ENCODE measurements at regions not wholly inside any gene's neighbourhood (a gene's known extent, or its start where the extent isn't known, plus 50 kb on each side); places are given as distances from the start of the nearest gene placed in this dataset.

DNA sequence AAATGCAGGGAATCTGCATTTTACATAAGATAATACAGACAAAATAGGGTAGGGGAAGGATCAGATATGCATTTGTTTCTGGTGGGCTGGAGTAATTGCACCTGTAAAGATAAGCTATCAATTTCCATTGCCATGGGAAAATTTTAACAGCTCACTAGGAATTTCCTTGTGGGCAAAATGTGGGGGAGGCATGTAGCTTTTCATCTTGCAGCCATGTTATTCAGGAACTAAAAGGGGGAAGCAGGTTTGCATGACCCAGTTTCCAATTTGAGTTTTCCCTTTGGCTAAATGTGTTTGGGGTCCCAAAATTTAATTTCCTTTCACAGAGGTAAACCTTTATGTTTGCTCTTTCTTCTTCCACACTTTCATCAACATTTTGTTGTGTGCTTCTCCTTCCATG is 624.4 kb downstream of the NYAP2 start:
- Histone ChIP-seq H3K9me2 (replicated peaks; ENCODE audit: insufficient read depth) (no peaks in the 10 kb centered on the region), H3K79me2 (no peaks in the 10 kb centered on the region), H3K36me3 (replicated peaks; ENCODE audit: insufficient read depth, low read depth) (no peaks in the 10 kb centered on the region), H2AFZ (no peak overlapping the region), H3K9me3 (ENCODE audit: low read depth) (no peaks in the 10 kb centered on the region), H4K20me1 (ENCODE audit: insufficient read depth, poor library complexity, severe bottlenecking) (no peaks in the 10 kb centered on the region), H3K27me3 (no peaks in the 10 kb centered on the region), H3K4me3 (no peak overlapping the region), H3K4me2 (no peak overlapping the region), H3K4me1 (ENCODE audit: insufficient read depth) (no peaks in the 10 kb centered on the region), H3K27ac (no peak overlapping the region)
- no peak for DNase-seq (ENCODE audit: low spot score)
- TF ChIP-seq, protein P1, sequence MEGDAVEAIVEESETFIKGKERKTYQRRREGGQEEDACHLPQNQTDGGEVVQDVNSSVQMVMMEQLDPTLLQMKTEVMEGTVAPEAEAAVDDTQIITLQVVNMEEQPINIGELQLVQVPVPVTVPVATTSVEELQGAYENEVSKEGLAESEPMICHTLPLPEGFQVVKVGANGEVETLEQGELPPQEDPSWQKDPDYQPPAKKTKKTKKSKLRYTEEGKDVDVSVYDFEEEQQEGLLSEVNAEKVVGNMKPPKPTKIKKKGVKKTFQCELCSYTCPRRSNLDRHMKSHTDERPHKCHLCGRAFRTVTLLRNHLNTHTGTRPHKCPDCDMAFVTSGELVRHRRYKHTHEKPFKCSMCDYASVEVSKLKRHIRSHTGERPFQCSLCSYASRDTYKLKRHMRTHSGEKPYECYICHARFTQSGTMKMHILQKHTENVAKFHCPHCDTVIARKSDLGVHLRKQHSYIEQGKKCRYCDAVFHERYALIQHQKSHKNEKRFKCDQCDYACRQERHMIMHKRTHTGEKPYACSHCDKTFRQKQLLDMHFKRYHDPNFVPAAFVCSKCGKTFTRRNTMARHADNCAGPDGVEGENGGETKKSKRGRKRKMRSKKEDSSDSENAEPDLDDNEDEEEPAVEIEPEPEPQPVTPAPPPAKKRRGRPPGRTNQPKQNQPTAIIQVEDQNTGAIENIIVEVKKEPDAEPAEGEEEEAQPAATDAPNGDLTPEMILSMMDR (IDR thresholded peaks at IDR 0.05; ENCODE audit: poor library complexity), result no peak
- TF ChIP-seq EZH2phosphoT487 (IDR thresholded peaks at IDR 0.05; ENCODE audit: low read depth, severe bottlenecking, unreplicated experiment) (no peak), EZH2 (IDR thresholded peaks at IDR 0.05; ENCODE audit: borderline replicate concordance) (no peak)

DNA sequence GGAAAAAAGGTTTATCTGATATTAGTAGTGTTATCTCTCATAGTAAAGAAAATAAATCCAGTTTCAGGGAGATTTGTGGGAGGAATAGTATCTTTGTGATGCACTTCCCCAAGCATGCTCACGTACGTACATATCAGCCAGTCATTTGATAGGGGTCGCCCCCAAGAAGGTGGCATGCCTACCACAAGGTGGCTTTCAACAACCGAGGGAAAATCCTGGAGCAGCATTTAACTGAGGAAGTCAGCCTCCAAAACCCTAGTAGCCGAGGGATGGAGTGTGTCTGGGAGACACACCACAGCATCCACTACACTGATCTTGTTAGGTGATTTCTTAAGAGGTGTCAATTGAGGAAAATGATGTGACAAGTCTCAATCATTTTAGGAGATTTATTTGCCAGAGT is 623.9 kb downstream of the NYAP2 start:
- Histone ChIP-seq H3K27me3 (no peaks in the 10 kb centered on the region), H4K20me1 (ENCODE audit: insufficient read depth, poor library complexity, severe bottlenecking) (no peaks in the 10 kb centered on the region), H2AFZ (no peak overlapping the region), H3K79me2 (no peaks in the 10 kb centered on the region), H3K4me3 (no peak overlapping the region), H3K9me2 (replicated peaks; ENCODE audit: insufficient read depth) (no peaks in the 10 kb centered on the region), H3K4me1 (ENCODE audit: insufficient read depth) (no peaks in the 10 kb centered on the region), H3K4me2 (no peak overlapping the region), H3K27ac (no peak overlapping the region), H3K9me3 (ENCODE audit: low read depth) (no peaks in the 10 kb centered on the region), H3K36me3 (replicated peaks; ENCODE audit: insufficient read depth, low read depth) (no peaks in the 10 kb centered on the region)
- no peak for DNase-seq (ENCODE audit: low spot score)
- 64% methylated on average over 5 of the region's 5 CpGs for WGBS (ENCODE audit: low lambda C conversion rate, missing lambda C conversion rate)
- TF ChIP-seq EZH2phosphoT487 (IDR thresholded peaks at IDR 0.05; ENCODE audit: low read depth, severe bottlenecking, unreplicated experiment) (no peak), EZH2 (IDR thresholded peaks at IDR 0.05; ENCODE audit: borderline replicate concordance) (no peak)
- TF ChIP-seq, protein P1 (IDR thresholded peaks at IDR 0.05; ENCODE audit: poor library complexity), result no peak

DNA sequence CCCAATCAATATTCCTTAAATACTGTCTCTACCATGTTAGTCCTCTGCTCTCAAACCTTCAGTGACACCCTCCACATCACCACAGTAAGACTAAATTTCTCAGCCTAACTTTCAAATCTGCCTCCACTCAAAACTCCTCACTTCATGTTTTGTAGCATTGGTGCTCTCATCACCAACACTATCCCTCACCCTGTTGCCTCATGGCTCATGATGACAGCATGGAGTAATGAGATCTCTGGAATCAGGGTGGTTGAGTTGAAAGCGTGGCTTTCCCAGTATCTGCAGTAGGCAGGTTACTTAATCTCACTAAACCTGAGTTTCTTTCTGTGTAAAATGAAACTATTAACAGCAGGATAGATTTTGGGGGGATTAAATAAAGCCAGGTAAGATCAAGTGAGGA is 621.4 kb downstream of the NYAP2 start:
- TF ChIP-seq, protein P1 (IDR thresholded peaks at IDR 0.05; ENCODE audit: poor library complexity), result no peak
- TF ChIP-seq EZH2 (IDR thresholded peaks at IDR 0.05; ENCODE audit: borderline replicate concordance), result no peak
- no peak for TF ChIP-seq EZH2phosphoT487 (IDR thresholded peaks at IDR 0.05; ENCODE audit: low read depth, severe bottlenecking, unreplicated experiment)
- Histone ChIP-seq H3K9me2 (replicated peaks; ENCODE audit: insufficient read depth) (no peaks in the 10 kb centered on the region), H3K4me2 (no peak overlapping the region), H4K20me1 (ENCODE audit: insufficient read depth, poor library complexity, severe bottlenecking) (no peaks in the 10 kb centered on the region), H3K27me3 (no peaks in the 10 kb centered on the region), H3K4me1 (ENCODE audit: insufficient read depth) (no peaks in the 10 kb centered on the region), H3K27ac (no peak overlapping the region), H3K36me3 (replicated peaks; ENCODE audit: insufficient read depth, low read depth) (no peaks in the 10 kb centered on the region), H2AFZ (no peak overlapping the region), H3K79me2 (no peaks in the 10 kb centered on the region), H3K9me3 (ENCODE audit: low read depth) (no peaks in the 10 kb centered on the region), H3K4me3 (no peak overlapping the region)
- 100% methylated on average over 1 of the region's 1 CpG for WGBS (ENCODE audit: low lambda C conversion rate, missing lambda C conversion rate)
- no peak for DNase-seq (ENCODE audit: low spot score)

DNA sequence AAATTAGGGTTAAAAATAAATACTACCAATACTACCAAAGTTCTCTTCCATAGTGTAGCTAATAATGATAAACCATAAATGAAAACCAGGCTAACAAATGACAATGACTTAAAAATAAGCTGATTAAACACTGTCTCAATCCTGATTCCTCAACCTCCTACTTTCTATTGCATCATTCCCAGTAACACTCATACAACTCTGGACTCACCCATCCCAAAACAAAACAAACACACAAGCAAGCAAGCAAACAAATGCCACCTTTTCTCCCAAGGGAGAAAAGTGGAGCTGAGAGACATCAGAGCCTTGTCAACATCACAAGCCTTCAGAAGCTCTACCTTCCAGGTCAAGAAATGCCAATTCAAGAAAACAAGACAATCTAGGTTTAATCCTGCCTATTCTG is 620.7 kb downstream of the NYAP2 start:
- Histone ChIP-seq H2AFZ (no peak overlapping the region), H3K9me3 (ENCODE audit: low read depth) (no peaks in the 10 kb centered on the region), H3K4me2 (no peak overlapping the region), H3K9me2 (replicated peaks; ENCODE audit: insufficient read depth) (no peaks in the 10 kb centered on the region), H4K20me1 (ENCODE audit: insufficient read depth, poor library complexity, severe bottlenecking) (no peaks in the 10 kb centered on the region), H3K4me3 (no peak overlapping the region), H3K27ac (no peak overlapping the region), H3K79me2 (no peaks in the 10 kb centered on the region), H3K4me1 (ENCODE audit: insufficient read depth) (no peaks in the 10 kb centered on the region), H3K27me3 (no peaks in the 10 kb centered on the region), H3K36me3 (replicated peaks; ENCODE audit: insufficient read depth, low read depth) (no peaks in the 10 kb centered on the region)
- no peak for DNase-seq (ENCODE audit: low spot score)
- TF ChIP-seq EZH2phosphoT487 (IDR thresholded peaks at IDR 0.05; ENCODE audit: low read depth, severe bottlenecking, unreplicated experiment), result no peak
- TF ChIP-seq, protein P1 (IDR thresholded peaks at IDR 0.05; ENCODE audit: poor library complexity), result no peak
- no peak for TF ChIP-seq EZH2 (IDR thresholded peaks at IDR 0.05; ENCODE audit: borderline replicate concordance)

Data from hepatocyte (in vitro differentiated cells).